Activated naive CD8-positive, alpha-beta T cell treated with anti-CD3 and anti-CD28 coated beads, Interleukin-2, amount 50 U/mL, for 24 hours (primary cell): ENCODE measurements at regions not wholly inside any gene's neighbourhood (a gene's known extent, or its start where the extent isn't known, plus 50 kb on each side); places are given as distances from the start of the nearest gene placed in this dataset.

Experiments used
- ATAC-seq: fragments of 150-1000 bp; cut with Tn5 transposase; one replicate; pipeline ENCODE4 v1.10.0; 2021
- DNase-seq: peaks from one replicate; pipeline ENCODE4 v3.0.0; 2021
- H3K27ac Mint-ChIP-seq: one replicate; pipeline ENCODE4 v1.8.0; 2021; ENCODE audit warnings: mild to moderate bottlenecking, mixed read lengths
- H3K27me3 Mint-ChIP-seq: one replicate; pipeline ENCODE4 v1.8.0; 2021; ENCODE audit warnings: mixed read lengths
- H3K36me3 Mint-ChIP-seq: one replicate; pipeline ENCODE4 v1.8.0; 2021; ENCODE audit warnings: low read depth, mixed read lengths
- H3K4me1 Mint-ChIP-seq: one replicate; pipeline ENCODE4 v1.8.0; 2021; ENCODE audit warnings: mixed read lengths
- H3K4me3 Mint-ChIP-seq: one replicate; pipeline ENCODE4 v1.8.0; 2021; ENCODE audit warnings: mild to moderate bottlenecking, moderate library complexity, mixed read lengths
- H3K9me3 Mint-ChIP-seq: one replicate; pipeline ENCODE4 v1.8.0; 2021; ENCODE audit warnings: mixed read lengths

- DNase-seq (no peak), ATAC-seq (no peak)
- H3K27ac Mint-ChIP-seq: no peak overlapping the region
- H3K9me3 Mint-ChIP-seq: no peaks in the 10 kb centered on the region
- no peaks in the 10 kb centered on the region for H3K36me3 Mint-ChIP-seq
- H3K27me3 Mint-ChIP-seq: peaks cover 18% of the 10 kb centered on the region
- peaks cover 12% of the 10 kb centered on the region for H3K4me1 Mint-ChIP-seq
- H3K4me3 Mint-ChIP-seq: no peak overlapping the region
Observed at GRCh38 chr10:3420527-3421469, 248.2 kb upstream of the PITRM1 start.

GRCh38 chr10:3419719-3420495, 247.3 kb upstream of the PITRM1 start:
- H3K27me3 Mint-ChIP-seq: peaks cover 18% of the 10 kb centered on the region
- H3K4me3 Mint-ChIP-seq: no peak overlapping the region
- H3K4me1 Mint-ChIP-seq: peaks cover 11% of the 10 kb centered on the region
- H3K36me3 Mint-ChIP-seq: no peaks in the 10 kb centered on the region
- no peak overlapping the region for H3K27ac Mint-ChIP-seq
- no peak for DNase-seq
- no peaks in the 10 kb centered on the region for H3K9me3 Mint-ChIP-seq
- no peak for ATAC-seq

- H3K9me3 Mint-ChIP-seq: no peaks in the 10 kb centered on the region
- no peak for ATAC-seq
- peaks cover 11% of the 10 kb centered on the region for H3K4me1 Mint-ChIP-seq
- H3K4me3 Mint-ChIP-seq: no peak overlapping the region
- H3K36me3 Mint-ChIP-seq: no peaks in the 10 kb centered on the region
- DNase-seq: no peak
- H3K27ac Mint-ChIP-seq: no peak overlapping the region
- peaks cover 11% of the 10 kb centered on the region for H3K27me3 Mint-ChIP-seq
Observed at GRCh38 chr10:3418926-3419325, 246.3 kb upstream of the PITRM1 start.

GRCh38 chr10:3418041-3418754, 245.6 kb upstream of the PITRM1 start:
- Mint-ChIP-seq H3K4me1 (peaks cover 11% of the 10 kb centered on the region), H3K27ac (no peak overlapping the region), H3K27me3 (peaks cover 10% of the 10 kb centered on the region), H3K36me3 (no peaks in the 10 kb centered on the region), H3K9me3 (no peaks in the 10 kb centered on the region), H3K4me3 (no peak overlapping the region)
- no peak for DNase-seq
- no peak for ATAC-seq

GRCh38 chr10:3417096-3417495, 244.5 kb upstream of the PITRM1 start:
- Mint-ChIP-seq H3K36me3 (no peaks in the 10 kb centered on the region), H3K27me3 (peaks cover 7% of the 10 kb centered on the region), H3K9me3 (no peaks in the 10 kb centered on the region), H3K27ac (no peak overlapping the region), H3K4me3 (no peak overlapping the region), H3K4me1 (peaks cover 11% of the 10 kb centered on the region)
- ATAC-seq: no peak
- DNase-seq: no peak

GRCh38 chr10:3415878-3416605, 243.5 kb upstream of the PITRM1 start:
- Mint-ChIP-seq H3K9me3 (peaks cover 2% of the 10 kb centered on the region), H3K27me3 (peaks cover 7% of the 10 kb centered on the region), H3K4me3 (no peak overlapping the region), H3K4me1 (peaks cover 11% of the 10 kb centered on the region), H3K27ac (no peak overlapping the region), H3K36me3 (no peaks in the 10 kb centered on the region)
- ATAC-seq (no peak), DNase-seq (no peak)

GRCh38 chr10:3415038-3415736, 242.6 kb upstream of the PITRM1 start:
- no peak for ATAC-seq
- Mint-ChIP-seq H3K4me1 (peaks cover 9% of the 10 kb centered on the region), H3K9me3 (peaks cover 5% of the 10 kb centered on the region), H3K36me3 (no peaks in the 10 kb centered on the region), H3K4me3 (no peak overlapping the region), H3K27me3 (no peaks in the 10 kb centered on the region), H3K27ac (no peak overlapping the region)
- no peak for DNase-seq

GRCh38 chr10:3414667-3415023, 242.1 kb upstream of the PITRM1 start:
- H3K4me3 Mint-ChIP-seq: no peak overlapping the region
- H3K27ac Mint-ChIP-seq: no peak overlapping the region
- ATAC-seq: no peak
- no peaks in the 10 kb centered on the region for H3K36me3 Mint-ChIP-seq
- peaks cover 1% of the 10 kb centered on the region for H3K27me3 Mint-ChIP-seq
- peaks cover 5% of the 10 kb centered on the region for H3K9me3 Mint-ChIP-seq
- DNase-seq: no peak
- H3K4me1 Mint-ChIP-seq: peaks cover 3% of the 10 kb centered on the region

GRCh38 chr10:3413937-3414666, 241.5 kb upstream of the PITRM1 start:
- no peak for ATAC-seq
- Mint-ChIP-seq H3K27ac (no peak overlapping the region), H3K9me3 (peaks cover 5% of the 10 kb centered on the region), H3K4me3 (no peak overlapping the region), H3K36me3 (no peaks in the 10 kb centered on the region), H3K27me3 (peaks cover 1% of the 10 kb centered on the region), H3K4me1 (no peaks in the 10 kb centered on the region)
- no peak for DNase-seq

- Mint-ChIP-seq H3K27me3 (peaks cover 2% of the 10 kb centered on the region), H3K36me3 (no peaks in the 10 kb centered on the region), H3K27ac (no peak overlapping the region), H3K4me3 (no peak overlapping the region), H3K9me3 (peaks cover 5% of the 10 kb centered on the region), H3K4me1 (peaks cover 3% of the 10 kb centered on the region)
- DNase-seq (no peak), ATAC-seq (no peak)
Observed at GRCh38 chr10:3412646-3413045, 240.1 kb upstream of the PITRM1 start.

GRCh38 chr10:3412071-3412582, 239.5 kb upstream of the PITRM1 start:
- Mint-ChIP-seq H3K4me1 (peaks cover 4% of the 10 kb centered on the region), H3K36me3 (no peaks in the 10 kb centered on the region), H3K27ac (no peak overlapping the region), H3K9me3 (peaks cover 5% of the 10 kb centered on the region), H3K27me3 (peaks cover 3% of the 10 kb centered on the region), H3K4me3 (no peak overlapping the region)
- no peak for DNase-seq
- no peak for ATAC-seq

- H3K27ac Mint-ChIP-seq: no peak overlapping the region
- peaks cover 3% of the 10 kb centered on the region for H3K27me3 Mint-ChIP-seq
- no peak overlapping the region for H3K4me3 Mint-ChIP-seq
- peaks cover 4% of the 10 kb centered on the region for H3K4me1 Mint-ChIP-seq
- H3K9me3 Mint-ChIP-seq: peaks cover 5% of the 10 kb centered on the region
- ATAC-seq: no peak
- DNase-seq: no peak
- no peaks in the 10 kb centered on the region for H3K36me3 Mint-ChIP-seq
Observed at GRCh38 chr10:3411044-3411443, 238.5 kb upstream of the PITRM1 start.

- DNase-seq (no peak), ATAC-seq (no peak)
- no peaks in the 10 kb centered on the region for H3K36me3 Mint-ChIP-seq
- peaks cover 3% of the 10 kb centered on the region for H3K27me3 Mint-ChIP-seq
- H3K4me1 Mint-ChIP-seq: peaks cover 4% of the 10 kb centered on the region
- H3K4me3 Mint-ChIP-seq: no peak overlapping the region
- no peak overlapping the region for H3K27ac Mint-ChIP-seq
- H3K9me3 Mint-ChIP-seq: peaks cover 5% of the 10 kb centered on the region
Observed at GRCh38 chr10:3409928-3410327, 237.3 kb upstream of the PITRM1 start.
